ENCODE measurements at regions not wholly inside any gene's neighbourhood (a gene's known extent, or its start where the extent isn't known, plus 50 kb on each side); places are given as distances from the start of the nearest gene placed in this dataset.

DNA sequence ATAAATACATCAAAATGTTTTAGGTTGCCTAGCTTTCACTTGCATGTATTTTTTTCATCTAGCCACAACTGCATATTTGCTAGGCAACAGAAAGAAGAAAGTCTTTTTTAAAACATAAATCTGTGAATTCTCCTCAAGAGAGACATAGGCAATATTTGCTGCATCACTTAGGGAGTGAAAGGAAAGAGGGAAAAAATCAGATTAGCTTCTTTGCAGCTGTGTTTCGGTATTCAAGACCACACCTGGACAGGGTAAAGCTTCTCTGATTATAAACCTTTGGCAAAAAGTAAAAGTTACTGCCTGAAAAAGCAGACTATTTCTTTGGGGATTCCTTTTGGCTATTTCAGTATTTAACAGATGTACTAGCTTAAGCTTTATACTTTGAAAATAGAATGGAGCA lies 280.9 kb upstream of the ZSWIM2 start:
- DNase-seq (ENCODE audit: low spot score), result no peak
- TF ChIP-seq CTCF (IDR thresholded peaks at IDR 0.05) (no peak), USF1 (CRISPR knock-in tag; IDR thresholded peaks at IDR 0.05) (no peak), ZNF423 (CRISPR knock-in tag; IDR thresholded peaks at IDR 0.05) (no peak), CREB1 (CRISPR knock-in tag; IDR thresholded peaks at IDR 0.05) (no peak), ZBTB21 (CRISPR knock-in tag; IDR thresholded peaks at IDR 0.05; ENCODE audit: borderline replicate concordance) (no peak), ZNF512 (CRISPR knock-in tag; IDR thresholded peaks at IDR 0.05; ENCODE audit: borderline replicate concordance) (no peak), NR2C2 (CRISPR knock-in tag; IDR thresholded peaks at IDR 0.05) (no peak), ZNF281 (CRISPR knock-in tag; IDR thresholded peaks at IDR 0.05) (no peak), ARID4B (CRISPR knock-in tag; IDR thresholded peaks at IDR 0.05; ENCODE audit: borderline replicate concordance) (no peak), TP53 (CRISPR knock-in tag; IDR thresholded peaks at IDR 0.05) (no peak), ZNF396 (CRISPR knock-in tag; IDR thresholded peaks at IDR 0.05; ENCODE audit: borderline replicate concordance) (no peak), ZNF416 (CRISPR knock-in tag; IDR thresholded peaks at IDR 0.05) (no peak), ZNF232 (CRISPR knock-in tag; IDR thresholded peaks at IDR 0.05) (no peak), JAZF1 (CRISPR knock-in tag; IDR thresholded peaks at IDR 0.05) (no peak)
- Mint-ChIP-seq H3K27me3 (ENCODE audit: low read depth) (no peaks in the 10 kb centered on the region), H3K4me3 (no peak overlapping the region), H3K9me3 (peaks cover 12% of the 10 kb centered on the region), H3K4me1 (peaks cover 15% of the 10 kb centered on the region), H3K27ac (no peak overlapping the region), H3K36me3 (no peaks in the 10 kb centered on the region)
- no peak for ATAC-seq
- CTCF ChIA-PET, result no interaction called here
- POLR2A ChIA-PET, result no interaction called here

DNA sequence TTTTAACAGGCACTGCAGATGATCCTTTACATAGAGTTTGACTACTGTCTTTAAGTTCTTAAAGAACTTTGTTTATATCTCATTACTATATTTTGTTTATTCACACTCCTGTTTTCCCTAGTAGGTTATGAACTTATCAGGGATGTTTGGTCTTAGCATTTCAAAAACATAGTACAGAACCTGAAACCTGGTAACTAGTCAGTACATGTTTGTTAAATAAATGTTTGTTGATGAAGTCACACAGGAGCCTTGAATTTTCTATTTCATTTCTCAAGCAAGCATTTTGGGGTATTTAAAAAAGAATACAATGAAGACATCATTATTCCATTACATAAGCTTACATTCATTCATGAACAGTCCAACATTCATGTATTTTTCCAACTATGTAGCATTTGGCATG lies 280.3 kb upstream of the ZSWIM2 start:
- Mint-ChIP-seq H3K9me3 (peaks cover 12% of the 10 kb centered on the region), H3K4me1 (peaks cover 17% of the 10 kb centered on the region), H3K4me3 (no peak overlapping the region), H3K36me3 (no peaks in the 10 kb centered on the region), H3K27ac (no peak overlapping the region), H3K27me3 (ENCODE audit: low read depth) (no peaks in the 10 kb centered on the region)
- CTCF ChIA-PET, result no interaction called here
- ATAC-seq, result no peak
- no peak for DNase-seq (ENCODE audit: low spot score)
- POLR2A ChIA-PET, result no interaction called here
- no peak for TF ChIP-seq NR3C1 (CRISPR knock-in tag; conservative IDR thresholded peaks at IDR 0.05; ENCODE audit: low read depth)
- TF ChIP-seq CDX4 (CRISPR knock-in tag; IDR thresholded peaks at IDR 0.05; ENCODE audit: borderline replicate concordance), result no peak
- TF ChIP-seq TCF7 (CRISPR knock-in tag; IDR thresholded peaks at IDR 0.05; ENCODE audit: low read depth), result no peak
- TF ChIP-seq ZNF423 (CRISPR knock-in tag; IDR thresholded peaks at IDR 0.05), result no peak
- no peak for TF ChIP-seq FOXJ3 (CRISPR knock-in tag; IDR thresholded peaks at IDR 0.05; ENCODE audit: borderline replicate concordance)
- TF ChIP-seq, protein P1, sequence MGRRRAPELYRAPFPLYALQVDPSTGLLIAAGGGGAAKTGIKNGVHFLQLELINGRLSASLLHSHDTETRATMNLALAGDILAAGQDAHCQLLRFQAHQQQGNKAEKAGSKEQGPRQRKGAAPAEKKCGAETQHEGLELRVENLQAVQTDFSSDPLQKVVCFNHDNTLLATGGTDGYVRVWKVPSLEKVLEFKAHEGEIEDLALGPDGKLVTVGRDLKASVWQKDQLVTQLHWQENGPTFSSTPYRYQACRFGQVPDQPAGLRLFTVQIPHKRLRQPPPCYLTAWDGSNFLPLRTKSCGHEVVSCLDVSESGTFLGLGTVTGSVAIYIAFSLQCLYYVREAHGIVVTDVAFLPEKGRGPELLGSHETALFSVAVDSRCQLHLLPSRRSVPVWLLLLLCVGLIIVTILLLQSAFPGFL (CRISPR knock-in tag; IDR thresholded peaks at IDR 0.05; ENCODE audit: borderline replicate concordance), result no peak
- no peak for TF ChIP-seq ZNF281 (CRISPR knock-in tag; IDR thresholded peaks at IDR 0.05)
- TF ChIP-seq TEAD1 (CRISPR knock-in tag; IDR thresholded peaks at IDR 0.05), result no peak
